Activated CD8-positive, alpha-beta T cell treated with anti-CD3 and anti-CD28 coated beads, Interleukin-2, amount 10 ng/mL, durations not matched to agents 7 days and 5 days (primary cell): ENCODE measurements at regions not wholly inside any gene's neighbourhood (a gene's known extent, or its start where the extent isn't known, plus 50 kb on each side); places are given as distances from the start of the nearest gene placed in this dataset.

ENCODE experiments used
- ATAC-seq: fragments of 150-1000 bp; cut with Tn5 transposase; one replicate; pipeline ENCODE4 v1.10.0; 2021; ENCODE audit warnings: moderate library complexity
- CTCF ChIA-PET: fragments of 350-600 bp; sonication (Branson Sonifier 250); formaldehyde crosslinking; loops from one replicate; lab custom pipeline; 2021; ENCODE audit warnings: antibody characterized with exemption; lab: Charles Lee
- POLR2A ChIA-PET: fragments of 350-600 bp; sonication (Branson Sonifier 250); formaldehyde crosslinking; loops from one replicate; lab custom pipeline; 2021; ENCODE audit warnings: antibody characterized with exemption; lab: Charles Lee
- DNase-seq: peaks from one replicate; pipeline ENCODE4 v3.0.0-alpha.2; 2020
- H3K27ac Mint-ChIP-seq: one replicate; pipeline ENCODE4 v1.8.0; 2021; ENCODE audit warnings: mild to moderate bottlenecking, mixed read lengths
- H3K27me3 Mint-ChIP-seq: one replicate; pipeline ENCODE4 v1.8.0; 2021; ENCODE audit warnings: low read depth, mixed read lengths
- H3K36me3 Mint-ChIP-seq: one replicate; pipeline ENCODE4 v1.8.0; 2021; ENCODE audit warnings: low read depth, mixed read lengths
- H3K4me1 Mint-ChIP-seq: one replicate; pipeline ENCODE4 v1.8.0; 2021; ENCODE audit warnings: low read depth, mixed read lengths
- H3K4me3 Mint-ChIP-seq: one replicate; pipeline ENCODE4 v1.8.0; 2021; ENCODE audit warnings: mild to moderate bottlenecking, mixed read lengths
- H3K9me3 Mint-ChIP-seq: one replicate; pipeline ENCODE4 v1.8.0; 2022; ENCODE audit warnings: mixed read lengths; ENCODE audit not compliant: insufficient read depth

DNA sequence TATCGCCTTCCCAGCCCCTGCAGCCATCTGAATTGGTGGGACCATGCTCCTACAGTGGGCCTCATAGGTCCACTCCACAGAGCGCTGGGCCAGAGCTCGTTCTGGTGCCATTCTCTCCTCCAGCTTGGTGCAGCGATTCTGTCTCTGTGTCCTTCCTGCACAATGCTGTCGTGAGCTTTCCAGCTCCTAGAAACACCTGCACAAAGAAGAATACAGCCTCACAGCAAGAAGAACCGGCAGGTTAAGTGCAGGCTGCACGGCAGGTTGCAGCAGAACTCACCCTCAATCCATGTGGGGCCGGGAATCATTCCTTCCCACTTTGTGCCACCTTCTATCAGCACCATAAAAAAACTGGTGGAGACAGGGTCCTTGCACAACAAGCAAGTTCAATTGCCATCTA lies 101.2 kb upstream of the ENPP6 start:
- ChIA-PET POLR2A (interaction anchor here (0.7 to 1.5 kb wide), 4 partner anchors 35 to 219 kb away, joined by 4 to 5 read pairs (median 4); partner anchors contain the start of gene IRF2), CTCF (interaction anchor here (0.9 kb wide), 1 partner anchor 55 kb away, joined by 3 read pairs; no protein-coding TSS in a partner anchor)
- no peaks in the 10 kb centered on the region for H3K27me3 Mint-ChIP-seq
- DNase-seq (peak; percentile 20), ATAC-seq (no peak)
- H3K36me3 Mint-ChIP-seq, result peaks cover 4% of the 10 kb centered on the region
- H3K4me1 Mint-ChIP-seq, result peaks cover 57% of the 10 kb centered on the region
- H3K4me3 Mint-ChIP-seq, result no peak overlapping the region
- peak overlapping the region; percentile 34 for H3K27ac Mint-ChIP-seq
- H3K9me3 Mint-ChIP-seq, result no peaks in the 10 kb centered on the region

DNA sequence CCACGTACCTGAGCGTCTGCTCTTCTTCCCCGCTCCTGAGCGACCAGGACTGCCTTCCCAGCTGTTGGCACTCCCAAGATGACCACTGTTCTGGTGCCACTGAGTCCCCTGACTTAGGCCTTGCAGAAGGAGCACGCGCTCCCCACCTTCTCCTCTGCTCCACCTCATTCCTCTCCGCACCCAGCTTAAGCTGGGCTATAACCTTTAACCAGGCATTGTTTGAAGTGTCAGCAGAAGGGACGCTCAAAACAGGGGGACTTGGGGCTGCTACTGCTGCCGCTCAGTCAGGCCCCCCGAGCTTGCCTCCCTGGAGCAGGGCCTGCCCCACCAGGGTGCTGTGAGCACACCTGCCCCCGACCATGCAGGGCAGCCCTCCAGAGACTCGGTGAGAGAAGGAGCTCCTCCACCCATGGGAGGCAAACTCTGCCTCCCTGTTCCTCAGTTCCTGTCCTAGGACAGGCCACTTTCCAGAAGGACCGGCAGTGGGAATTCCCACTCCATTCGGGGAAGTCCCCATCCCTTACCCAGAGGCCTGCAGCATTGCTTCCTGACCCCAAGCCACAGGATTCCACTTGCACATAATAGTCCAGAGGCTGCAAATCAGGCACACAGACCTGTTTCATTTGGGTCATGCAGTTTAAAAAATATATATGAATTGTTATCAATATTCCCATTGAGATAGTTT lies 99.7 kb upstream of the ENPP6 start:
- H3K36me3 Mint-ChIP-seq, result peaks cover 9% of the 10 kb centered on the region
- H3K4me3 Mint-ChIP-seq, result no peak overlapping the region
- peaks cover 68% of the 10 kb centered on the region for H3K4me1 Mint-ChIP-seq
- DNase-seq (peak; percentile 18), ATAC-seq (no peak)
- ChIA-PET POLR2A (interaction anchor here (0.8 to 1.5 kb wide), 4 partner anchors 157 to 220 kb away, joined by 3 to 5 read pairs (median 4); partner anchors contain the start of gene IRF2), CTCF (no interaction called here)
- H3K27ac Mint-ChIP-seq, result no peak overlapping the region
- H3K27me3 Mint-ChIP-seq, result no peaks in the 10 kb centered on the region
- no peaks in the 10 kb centered on the region for H3K9me3 Mint-ChIP-seq

DNA sequence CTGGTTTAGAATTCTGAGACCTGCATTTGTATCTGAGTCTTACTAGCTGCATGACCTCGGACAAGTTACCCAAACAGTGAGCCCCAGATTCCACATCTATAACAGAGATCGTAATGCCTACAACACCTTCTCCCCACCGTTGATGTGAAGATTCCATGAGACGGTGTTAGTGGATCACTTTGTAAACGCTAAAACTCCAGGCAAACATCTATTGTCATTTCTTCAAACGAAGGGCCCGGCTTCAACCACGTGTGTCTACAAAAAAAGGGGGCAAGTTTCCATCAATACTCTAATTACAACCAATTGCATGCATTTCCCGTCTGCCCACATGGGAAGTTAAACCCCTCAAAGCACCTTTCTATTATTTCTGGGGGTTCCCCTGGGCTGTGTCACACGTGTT lies 99.1 kb upstream of the ENPP6 start:
- ChIA-PET POLR2A (interaction anchor here (0.8 to 1.0 kb wide), 2 partner anchors 158 to 218 kb away, joined by 3 read pairs; partner anchors contain the start of gene IRF2), CTCF (interaction anchor here (1.8 kb wide), 1 partner anchor 13 kb away, joined by 9 read pairs; no protein-coding TSS in a partner anchor)
- H3K27me3 Mint-ChIP-seq, result no peaks in the 10 kb centered on the region
- H3K27ac Mint-ChIP-seq, result no peak overlapping the region
- peaks cover 7% of the 10 kb centered on the region for H3K36me3 Mint-ChIP-seq
- H3K4me3 Mint-ChIP-seq, result no peak overlapping the region
- DNase-seq (peak; percentile 13), ATAC-seq (no peak)
- peaks cover 72% of the 10 kb centered on the region for H3K4me1 Mint-ChIP-seq
- H3K9me3 Mint-ChIP-seq, result no peaks in the 10 kb centered on the region

DNA sequence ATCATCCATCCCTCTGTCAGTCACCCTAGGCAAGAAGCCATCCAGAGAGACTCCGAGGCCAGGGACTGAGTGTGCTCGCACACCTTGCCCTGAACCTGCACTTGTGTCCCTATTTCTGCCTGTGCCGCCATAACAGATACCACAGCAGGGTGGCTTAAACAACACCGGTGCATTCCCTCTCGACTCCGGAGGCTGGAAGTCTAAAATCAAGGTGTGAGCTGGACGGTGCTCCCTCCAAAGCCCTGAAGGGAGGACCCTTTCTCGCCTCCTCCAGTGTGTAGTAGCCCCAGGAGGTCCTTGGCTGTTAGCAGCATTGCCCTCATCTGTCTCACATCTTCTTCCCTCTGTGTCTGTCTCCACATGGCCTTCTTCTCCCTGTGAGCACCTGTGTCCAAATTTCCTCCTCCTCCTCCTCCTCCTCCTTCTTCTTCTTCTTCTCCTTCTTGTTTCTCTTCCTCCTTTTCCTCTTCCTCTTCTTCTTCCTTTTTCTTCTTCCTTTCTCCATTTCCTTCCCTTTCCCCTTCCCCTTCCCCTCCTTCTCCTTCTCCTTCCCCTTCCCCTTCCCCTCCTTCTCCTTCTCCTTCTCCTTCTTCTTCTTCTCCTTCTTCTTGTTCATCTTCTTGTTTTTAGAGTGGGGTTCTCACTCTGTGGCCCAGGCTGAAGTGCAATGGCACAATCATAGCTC lies 98.1 kb upstream of the ENPP6 start:
- ChIA-PET POLR2A (no interaction called here), CTCF (interaction anchor here (1.0 to 1.8 kb wide), 3 partner anchors 14 to 47 kb away, joined by 3 to 9 read pairs (median 6); no protein-coding TSS in a partner anchor)
- H3K27ac Mint-ChIP-seq, result peak overlapping the region; percentile 41

DNA sequence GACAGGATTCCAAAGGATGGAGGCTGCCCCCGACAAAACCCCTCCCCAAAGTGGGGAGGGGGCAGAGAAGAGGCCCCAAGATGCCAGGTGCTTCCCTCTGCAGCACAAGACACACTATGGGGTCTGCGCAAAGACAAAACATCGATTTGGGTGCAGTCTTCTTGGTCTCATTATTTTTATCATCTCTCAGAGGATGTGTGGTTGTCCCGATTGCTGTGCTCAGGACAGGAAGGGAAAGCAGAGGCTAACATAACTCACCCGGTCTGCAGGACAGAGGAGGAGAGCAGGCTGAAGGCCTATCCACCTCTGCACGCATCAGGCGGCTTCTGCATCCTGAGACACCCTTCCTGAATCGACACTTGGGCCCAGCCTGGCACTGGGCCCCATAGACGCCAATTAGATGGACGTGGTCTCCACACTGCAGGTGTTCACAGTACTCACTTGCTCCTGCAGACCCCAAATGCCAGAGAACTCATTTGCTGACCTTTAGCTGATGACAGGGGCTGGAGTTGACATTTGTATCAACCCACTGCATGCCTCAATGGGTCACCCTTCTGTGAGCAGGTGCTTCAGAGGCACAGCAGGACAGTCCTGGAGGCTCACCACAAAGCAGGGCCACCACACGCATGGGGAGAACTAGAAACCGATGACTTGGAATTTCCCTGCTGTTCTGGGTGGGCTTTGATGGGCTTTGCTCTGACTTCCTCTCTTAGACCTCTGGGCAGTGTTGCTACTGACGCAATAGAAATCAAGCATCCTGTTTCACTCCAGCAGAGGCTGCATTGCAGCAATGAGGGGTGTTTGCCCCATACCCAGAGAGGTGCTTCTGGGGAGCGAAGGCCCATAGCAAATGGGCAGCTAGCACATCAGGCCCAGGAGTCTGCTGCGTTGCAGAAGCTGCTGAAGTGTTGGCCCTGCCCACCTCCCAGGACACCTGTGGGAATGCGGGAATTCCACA lies 96.3 kb upstream of the ENPP6 start:
- DNase-seq (peak; percentile 54), ATAC-seq (peak; percentile 62)
- Mint-ChIP-seq H3K27me3 (no peaks in the 10 kb centered on the region), H3K4me3 (peak overlapping the region; percentile 45), H3K9me3 (no peaks in the 10 kb centered on the region), H3K4me1 (peaks cover 85% of the 10 kb centered on the region), H3K27ac (peak overlapping the region; percentile 88), H3K36me3 (peaks cover 11% of the 10 kb centered on the region)
- ChIA-PET CTCF (interaction anchor here (0.6 to 1.7 kb wide), 7 partner anchors 8 to 51 kb away, joined by 3 to 6 read pairs (median 3); no protein-coding TSS in a partner anchor), POLR2A (interaction anchor here (0.8 to 1.7 kb wide), 3 partner anchors 12 to 161 kb away, joined by 3 to 7 read pairs (median 3); partner anchors contain the start of gene IRF2)

More for the DNA sequence above, 98.1 kb upstream of the ENPP6 start:
- H3K4me1 Mint-ChIP-seq, result peaks cover 82% of the 10 kb centered on the region
- DNase-seq (peak; percentile 20), ATAC-seq (no peak)
- H3K9me3 Mint-ChIP-seq, result no peaks in the 10 kb centered on the region
- no peak overlapping the region for H3K4me3 Mint-ChIP-seq
- H3K36me3 Mint-ChIP-seq, result peaks cover 7% of the 10 kb centered on the region
- no peaks in the 10 kb centered on the region for H3K27me3 Mint-ChIP-seq

DNA sequence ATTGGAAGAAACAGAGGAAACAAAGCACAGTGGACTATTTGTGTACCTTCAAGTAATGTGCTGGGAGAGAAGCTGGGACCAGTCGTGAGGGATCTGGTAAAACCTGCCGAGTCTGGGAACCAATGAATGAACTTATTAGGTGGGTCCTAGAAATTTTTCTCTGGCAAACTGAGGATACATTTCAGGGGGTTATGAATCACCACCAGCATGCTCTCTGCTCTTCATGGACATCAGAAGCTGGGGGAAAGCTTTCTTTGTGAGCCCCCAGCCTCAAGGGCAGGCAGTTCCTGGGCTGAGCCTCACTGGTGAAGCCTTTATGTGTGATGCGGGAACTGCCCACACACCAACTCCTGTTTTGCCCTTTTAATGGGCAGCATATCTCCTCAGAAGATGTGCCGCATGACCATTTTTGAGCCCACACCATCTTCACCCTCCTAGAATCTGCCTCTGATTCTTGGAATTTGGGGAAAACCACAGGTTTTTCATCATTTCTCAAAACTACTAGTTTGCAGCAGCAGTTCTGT lies 95.4 kb upstream of the ENPP6 start:
- ATAC-seq, result peak; percentile 28
- H3K9me3 Mint-ChIP-seq, result no peaks in the 10 kb centered on the region
- H3K4me3 Mint-ChIP-seq, result peak overlapping the region; percentile 45

DNA sequence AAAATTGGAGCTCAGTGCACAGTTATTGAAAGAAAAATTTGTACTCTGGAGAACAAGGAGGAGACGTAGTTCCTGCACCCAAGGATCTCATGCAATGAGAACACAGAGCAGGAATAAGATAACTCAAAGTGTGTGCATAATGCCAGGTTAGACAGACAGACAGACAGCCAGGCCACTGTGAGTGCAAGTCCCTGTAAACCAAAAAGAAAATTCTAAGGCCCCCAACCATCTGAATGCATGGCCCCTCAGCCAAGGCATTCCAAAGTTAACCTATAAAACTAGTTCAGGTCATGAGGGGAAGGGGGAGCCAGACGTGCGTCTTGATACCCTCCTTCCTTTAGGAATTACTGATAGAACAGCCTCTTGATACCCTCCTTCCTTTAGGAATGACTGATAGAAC lies 94.5 kb upstream of the ENPP6 start:
- peaks cover 78% of the 10 kb centered on the region for H3K4me1 Mint-ChIP-seq

More for the DNA sequence above, 95.4 kb upstream of the ENPP6 start:
- Mint-ChIP-seq H3K4me1 (peaks cover 79% of the 10 kb centered on the region), H3K36me3 (peaks cover 11% of the 10 kb centered on the region), H3K27me3 (no peaks in the 10 kb centered on the region), H3K27ac (peak overlapping the region; percentile 88)
- DNase-seq, result peak; percentile 30
- CTCF ChIA-PET, result interaction anchor here (0.6 to 1.7 kb wide), 5 partner anchors 15 to 50 kb away, joined by 3 to 4 read pairs (median 3); no protein-coding TSS in a partner anchor
- POLR2A ChIA-PET, result interaction anchor here (0.8 to 1.7 kb wide), 3 partner anchors 13 to 162 kb away, joined by 3 to 7 read pairs (median 3); partner anchors contain the start of gene IRF2

DNA sequence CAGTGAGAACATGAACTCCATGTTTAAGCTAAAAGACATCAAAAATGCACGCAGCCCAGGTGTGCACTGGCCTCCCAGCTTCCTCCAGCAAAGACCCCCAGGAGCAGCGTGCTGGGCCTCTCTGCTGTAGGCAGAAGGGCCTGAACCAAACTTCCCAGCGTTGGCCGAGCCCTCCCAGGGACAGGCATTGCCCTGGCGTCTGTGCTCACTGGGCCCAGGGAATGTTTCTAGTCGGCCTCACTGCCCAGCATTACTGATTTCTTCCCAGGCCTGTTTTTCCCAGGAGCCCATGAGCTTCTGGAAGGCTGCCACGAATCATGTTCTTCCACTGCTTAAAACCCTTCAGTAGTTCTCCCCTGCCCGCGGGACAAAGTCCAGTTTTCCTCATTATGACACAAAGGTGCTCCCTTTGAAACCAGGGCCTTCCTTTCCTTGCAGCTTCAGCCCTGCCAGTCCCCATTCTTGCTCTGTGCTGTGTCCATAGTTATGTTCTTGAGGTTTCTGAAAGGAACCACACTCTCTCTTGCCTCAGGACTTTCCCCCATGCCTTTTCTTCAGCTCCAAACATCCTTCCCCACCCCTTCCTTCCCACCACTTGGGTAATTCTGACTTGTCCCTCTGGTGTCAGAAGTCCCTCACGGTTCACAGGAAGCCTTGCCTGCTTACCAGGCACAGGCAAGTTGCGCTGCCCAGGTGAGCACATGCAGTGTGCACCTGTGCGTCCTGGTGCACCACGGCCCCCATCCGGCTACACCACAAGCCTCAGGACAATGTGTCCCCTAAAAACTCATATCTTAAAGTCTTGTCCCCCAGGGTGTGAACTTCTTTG lies 93.4 kb upstream of the ENPP6 start:
- ChIA-PET POLR2A (interaction anchor here (0.6 to 1.6 kb wide), 4 partner anchors 43 to 164 kb away, joined by 3 to 7 read pairs (median 4); partner anchors contain the start of gene IRF2), CTCF (interaction anchor here (0.8 to 2.9 kb wide), 11 partner anchors 9 to 226 kb away, joined by 3 to 16 read pairs (median 5); no protein-coding TSS in a partner anchor)
- ATAC-seq (no peak), DNase-seq (peak; percentile 20)
- Mint-ChIP-seq H3K4me1 (peaks cover 72% of the 10 kb centered on the region), H3K27ac (peak overlapping the region; percentile 88), H3K9me3 (no peaks in the 10 kb centered on the region), H3K36me3 (peaks cover 11% of the 10 kb centered on the region), H3K4me3 (no peak overlapping the region), H3K27me3 (no peaks in the 10 kb centered on the region)

More for the DNA sequence above, 94.5 kb upstream of the ENPP6 start:
- ATAC-seq (no peak), DNase-seq (peak; percentile 18)
- Mint-ChIP-seq H3K4me3 (no peak overlapping the region), H3K36me3 (peaks cover 11% of the 10 kb centered on the region), H3K27ac (peak overlapping the region; percentile 88), H3K27me3 (no peaks in the 10 kb centered on the region), H3K9me3 (no peaks in the 10 kb centered on the region)
- ChIA-PET POLR2A (interaction anchor here (1.6 kb wide), 1 partner anchor 163 kb away, joined by 7 read pairs; the partner anchor contains the start of gene IRF2), CTCF (interaction anchor here (0.8 to 2.9 kb wide), 5 partner anchors 16 to 47 kb away, joined by 3 to 16 read pairs (median 5); no protein-coding TSS in a partner anchor)

DNA sequence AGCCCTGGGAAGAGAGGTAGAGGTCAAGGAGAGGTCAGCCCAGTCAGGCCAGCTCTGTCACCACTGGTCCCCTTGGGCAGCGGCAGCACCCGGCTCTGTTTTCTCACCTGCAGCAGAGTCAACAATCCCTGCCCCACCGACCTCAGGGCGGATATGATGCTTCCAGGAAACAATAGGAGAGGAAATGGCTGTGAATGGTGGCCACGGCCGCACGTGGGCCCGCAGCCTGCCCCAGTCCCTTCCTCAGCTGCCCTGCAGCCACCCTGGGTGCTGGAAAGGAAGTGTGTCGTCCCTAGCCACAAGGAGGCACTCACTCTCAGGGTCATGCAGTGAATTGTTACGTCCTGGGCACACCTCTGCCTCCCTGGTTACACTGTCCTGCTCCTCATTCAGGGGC lies 92.5 kb upstream of the ENPP6 start:
- peak; percentile 47 for ATAC-seq
- POLR2A ChIA-PET, result interaction anchor here (1.2 kb wide), 1 partner anchor 107 kb away, joined by 4 read pairs; no protein-coding TSS in a partner anchor
- H3K9me3 Mint-ChIP-seq, result peaks cover under 1% of the 10 kb centered on the region

More for the DNA sequence above, 92.5 kb upstream of the ENPP6 start:
- Mint-ChIP-seq H3K27ac (peak overlapping the region; percentile 81), H3K4me3 (no peak overlapping the region), H3K36me3 (peaks cover 11% of the 10 kb centered on the region), H3K27me3 (no peaks in the 10 kb centered on the region), H3K4me1 (peaks cover 65% of the 10 kb centered on the region)
- DNase-seq, result peak; percentile 64
- CTCF ChIA-PET, result interaction anchor here (0.9 to 2.9 kb wide), 8 partner anchors 9 to 226 kb away, joined by 3 to 16 read pairs (median 6); no protein-coding TSS in a partner anchor
